ENCODE measurements at regions not wholly inside any gene's neighbourhood (a gene's known extent, or its start where the extent isn't known, plus 50 kb on each side); places are given as distances from the start of the nearest gene placed in this dataset.

- no peak for TF ChIP-seq POLR2A (IDR thresholded peaks at IDR 0.05; ENCODE audit: low read depth, low read length)
- TF ChIP-seq TAF1 (IDR thresholded peaks at IDR 0.05; ENCODE audit: low read depth, low read length), result no peak
- no peak for TF ChIP-seq POLR2AphosphoS5 (IDR thresholded peaks at IDR 0.05; ENCODE audit: low read depth, low read length)
Measured at GRCh38 chr14:65948302-65948701, 535.8 kb downstream of the FUT8 start.

Data from GM12891 (cell line).